ENCODE measurements at regions not wholly inside any gene's neighbourhood (a gene's known extent, or its start where the extent isn't known, plus 50 kb on each side); places are given as distances from the start of the nearest gene placed in this dataset.

- Histone ChIP-seq H3K4me3 (no peak overlapping the region), H3K9me3 (no peaks in the 10 kb centered on the region), H3K4me1 (ENCODE audit: low read depth) (no peaks in the 10 kb centered on the region), H3K36me3 (ENCODE audit: low read depth) (no peaks in the 10 kb centered on the region)
- intact Hi-C loops (cut with DNase I, micrococcal nuclease) = no loop called here
- ATAC-seq (no peak), DNase-seq (no peak)
- TF ChIP-seq CTCF (IDR thresholded peaks at IDR 0.05) = no peak
Observed at GRCh38 chr5:8523501-8523900, 654.6 kb downstream of the MTRR start.

- intact Hi-C loops (cut with DNase I, micrococcal nuclease) = no loop called here
- Histone ChIP-seq H3K36me3 (ENCODE audit: low read depth) (no peaks in the 10 kb centered on the region), H3K9me3 (no peaks in the 10 kb centered on the region), H3K4me1 (ENCODE audit: low read depth) (no peaks in the 10 kb centered on the region), H3K4me3 (no peak overlapping the region)
- TF ChIP-seq CTCF (IDR thresholded peaks at IDR 0.05) = no peak
- ATAC-seq (no peak), DNase-seq (no peak)
Observed at GRCh38 chr5:8525819-8526218, 656.9 kb downstream of the MTRR start.

- no peak for TF ChIP-seq CTCF (IDR thresholded peaks at IDR 0.05)
- no peaks in the 10 kb centered on the region for H3K4me1 ChIP-seq (ENCODE audit: low read depth)
Observed at GRCh38 chr5:8528106-8528505, 659.2 kb downstream of the MTRR start.

GRCh38 chr5:8538821-8539220, 669.9 kb downstream of the MTRR start:
- no peaks in the 10 kb centered on the region for H3K36me3 ChIP-seq (ENCODE audit: low read depth)
- DNase-seq (no peak), ATAC-seq (no peak)
- no peak for TF ChIP-seq CTCF (IDR thresholded peaks at IDR 0.05)
- H3K9me3 ChIP-seq = no peaks in the 10 kb centered on the region
- H3K4me1 ChIP-seq (ENCODE audit: low read depth) = no peaks in the 10 kb centered on the region
- intact Hi-C loops (cut with DNase I, micrococcal nuclease) = no loop called here
- no peak overlapping the region for H3K4me3 ChIP-seq

More at GRCh38 chr5:8528106-8528505, 659.2 kb downstream of the MTRR start:
- Histone ChIP-seq H3K4me3 (no peak overlapping the region), H3K36me3 (ENCODE audit: low read depth) (no peaks in the 10 kb centered on the region), H3K9me3 (no peaks in the 10 kb centered on the region)
- intact Hi-C loops (cut with DNase I, micrococcal nuclease) = no loop called here
- ATAC-seq (no peak), DNase-seq (no peak)

- no peak for TF ChIP-seq CTCF (IDR thresholded peaks at IDR 0.05)
- no peaks in the 10 kb centered on the region for H3K36me3 ChIP-seq (ENCODE audit: low read depth)
- DNase-seq (no peak), ATAC-seq (no peak)
- no peaks in the 10 kb centered on the region for H3K4me1 ChIP-seq (ENCODE audit: low read depth)
- intact Hi-C loops (cut with DNase I, micrococcal nuclease) = no loop called here
- H3K9me3 ChIP-seq = no peaks in the 10 kb centered on the region
- no peak overlapping the region for H3K4me3 ChIP-seq
Observed at GRCh38 chr5:8540317-8540716, 671.4 kb downstream of the MTRR start.

- DNase-seq (no peak), ATAC-seq (no peak)
- Histone ChIP-seq H3K36me3 (ENCODE audit: low read depth) (no peaks in the 10 kb centered on the region), H3K4me1 (ENCODE audit: low read depth) (no peaks in the 10 kb centered on the region), H3K4me3 (no peak overlapping the region), H3K9me3 (peaks cover 14% of the 10 kb centered on the region)
- intact Hi-C loops (cut with DNase I, micrococcal nuclease) = no loop called here
- TF ChIP-seq CTCF (IDR thresholded peaks at IDR 0.05) = no peak
Observed at GRCh38 chr5:8550921-8551320, 682.0 kb downstream of the MTRR start.

Measured in mucosa of descending colon (tissue), 3 donors.